IMR-90 (cell line): ENCODE measurements at regions not wholly inside any gene's neighbourhood (a gene's known extent, or its start where the extent isn't known, plus 50 kb on each side); places are given as distances from the start of the nearest gene placed in this dataset.

Experiments
- ATAC-seq: fragments of 200-7000 bp; cut with Tn5 transposase; 2 replicates; pipeline ENCODE4 v1.9.1; 2020; ENCODE audit warnings: low read depth, mild to moderate bottlenecking, moderate library complexity
- BruUV-seq: library from RNA; stranded (reverse); fragments of 400-500 nt; replicated peaks from 2 replicates; lab custom pipeline; 2021; lab: Mats Ljungman, UMichigan
- CTCF ChIA-PET: fragments of 300-600 bp; formaldehyde crosslinking; extraction: SDS; loops from one replicate; lab custom pipeline; 2021; ENCODE audit warnings: antibody characterized with exemption; lab: Yijun Ruan, JAX
- POLR2A ChIA-PET: fragments of 300-600 bp; sonication (Branson Sonifier 250); formaldehyde crosslinking; loops from one replicate; lab custom pipeline; 2022; ENCODE audit warnings: antibody characterized with exemption; ENCODE audit not compliant: unreplicated experiment; lab: Charles Lee
- DNase-seq: peaks from one replicate; pipeline ENCODE4 v3.0.0; 2013
- H2AFZ ChIP-seq: replicated peaks from 2 replicates; pipeline ENCODE3; 2013; ENCODE audit warnings: low read length, mild to moderate bottlenecking; ENCODE audit not compliant: poor library complexity
- H2AK5ac ChIP-seq: 2 replicates; pipeline ENCODE4 v1.6.1; 2013; ENCODE audit warnings: low read depth, low read length, inconsistent platforms
- H2AK9ac ChIP-seq: replicated peaks from 2 replicates; pipeline ENCODE3; 2013; ENCODE audit warnings: mild to moderate bottlenecking, low read depth, low read length, moderate library complexity; ENCODE audit not compliant: poor library complexity
- H2BK120ac ChIP-seq: 2 replicates; pipeline ENCODE4 v1.6.1; 2013; ENCODE audit warnings: low read depth, low read length, inconsistent platforms
- H2BK15ac ChIP-seq: 3 replicates; pipeline ENCODE4 v1.6.1; 2013; ENCODE audit warnings: low read depth, low read length, inconsistent platforms
- H2BK20ac ChIP-seq: 2 replicates; pipeline ENCODE4 v1.6.1; 2013; ENCODE audit warnings: low read depth, mild to moderate bottlenecking, inconsistent platforms, low read length, moderate library complexity
- H2BK5ac ChIP-seq: 2 replicates; pipeline ENCODE4 v1.6.1; 2013; ENCODE audit warnings: mild to moderate bottlenecking, low read depth, low read length, inconsistent platforms; ENCODE audit not compliant: poor library complexity, severe bottlenecking
- H3K14ac ChIP-seq: replicated peaks from 2 replicates; pipeline ENCODE4 v1.6.1; 2013; ENCODE audit warnings: low read depth, low read length, inconsistent platforms
- H3K18ac ChIP-seq: 2 replicates; pipeline ENCODE4 v1.6.1; 2013; ENCODE audit warnings: low read depth, low read length, control low read depth
- H3K23ac ChIP-seq: 2 replicates; pipeline ENCODE4 v1.6.1; 2013; ENCODE audit warnings: low read depth, low read length, inconsistent platforms
- H3K27ac ChIP-seq: 2 replicates; pipeline ENCODE4 v1.5.1; 2013; ENCODE audit warnings: mild to moderate bottlenecking, control low read depth, low read length; ENCODE audit not compliant: insufficient read depth
- H3K27me3 ChIP-seq: 2 replicates; pipeline ENCODE4 v1.6.1; 2013; ENCODE audit warnings: low read length; ENCODE audit not compliant: control insufficient read depth, insufficient read depth
- H3K36me3 ChIP-seq: 2 replicates; pipeline ENCODE4 v1.6.1; 2013; ENCODE audit warnings: low read length, mixed read lengths; ENCODE audit not compliant: control insufficient read depth, insufficient read depth
- H3K4ac ChIP-seq: 2 replicates; pipeline ENCODE4 v1.6.1; 2013; ENCODE audit warnings: low read depth, low read length, inconsistent platforms
- H3K4me1 ChIP-seq: 2 replicates; pipeline ENCODE4 v1.6.1; 2013; ENCODE audit warnings: low read length, mixed read lengths; ENCODE audit not compliant: control insufficient read depth, insufficient read depth
- H3K4me2 ChIP-seq: 2 replicates; pipeline ENCODE4 v1.6.1; 2013; ENCODE audit warnings: low read depth, mild to moderate bottlenecking, control low read depth, low read length, moderate library complexity
- H3K4me3 ChIP-seq: 2 replicates; pipeline ENCODE4 v1.5.1; 2013; ENCODE audit warnings: low read depth, mild to moderate bottlenecking, control low read depth, low read length, moderate library complexity; ENCODE audit not compliant: insufficient read depth
- H3K56ac ChIP-seq: 2 replicates; pipeline ENCODE4 v1.6.1; 2013; ENCODE audit warnings: low read length, inconsistent platforms; ENCODE audit not compliant: insufficient read depth; ENCODE audit errors: extremely low read depth
- H3K79me1 ChIP-seq, 2 experiments: 2 replicates each; pipeline ENCODE4 v1.6.1; 2013; ENCODE audit warnings: low read length in 2 of 2, inconsistent platforms in 1 of 2, low read depth in 1 of 2
- H3K9ac ChIP-seq: 2 replicates; pipeline ENCODE4 v1.6.1; 2013; ENCODE audit warnings: low read depth, low read length, control low read depth
- H3K9me1 ChIP-seq: 2 replicates; pipeline ENCODE4 v1.6.1; 2013; ENCODE audit warnings: low read length, inconsistent platforms; ENCODE audit not compliant: insufficient read depth
- H3K9me3 ChIP-seq: 2 replicates; pipeline ENCODE4 v1.6.1; 2013; ENCODE audit warnings: low read length; ENCODE audit not compliant: control insufficient read depth, insufficient read depth
- H4K20me1 ChIP-seq: 2 replicates; pipeline ENCODE4 v1.6.1; 2013; ENCODE audit warnings: low read length, inconsistent platforms; ENCODE audit not compliant: insufficient read depth
- H4K5ac ChIP-seq: 2 replicates; pipeline ENCODE4 v1.6.1; 2013; ENCODE audit warnings: mild to moderate bottlenecking, low read depth, low read length, control low read depth
- H4K8ac ChIP-seq, 2 experiments: 2 replicates each; pipeline ENCODE4 v1.6.1; 2013; ENCODE audit warnings: low read depth in 2 of 2, low read length in 2 of 2, control low read depth in 1 of 2, inconsistent platforms in 1 of 2
- H4K91ac ChIP-seq: 2 replicates; pipeline ENCODE4 v1.6.1; 2013; ENCODE audit warnings: low read depth, low read length, inconsistent platforms; ENCODE audit not compliant: insufficient read depth
- BHLHE40 ChIP-seq: fragments of 150-350 bp; IDR thresholded peaks from 2 replicates; pipeline ENCODE4 v1.6.1; 2016; ENCODE audit warnings: mild to moderate bottlenecking, low read depth, low read length
- CEBPB ChIP-seq: IDR thresholded peaks from 2 replicates; pipeline ENCODE4 v1.6.1; 2012; ENCODE audit warnings: low read depth, low read length, improper control_type of control experiment
- FOS ChIP-seq: fragments of 150-350 bp; IDR thresholded peaks from 2 replicates; pipeline ENCODE4 v1.6.1; 2016; ENCODE audit warnings: low read depth, low read length
- MAZ ChIP-seq: IDR thresholded peaks from 2 replicates; pipeline ENCODE4 v1.6.1; 2012; ENCODE audit warnings: low read depth, mild to moderate bottlenecking, low read length, improper control_type of control experiment, moderate library complexity, borderline replicate concordance
- MXI1 ChIP-seq: IDR thresholded peaks from 2 replicates; pipeline ENCODE4 v1.6.1; 2012; ENCODE audit warnings: low read depth, mild to moderate bottlenecking, low read length, moderate library complexity, borderline replicate concordance
- POLR2A ChIP-seq: IDR thresholded peaks from 2 replicates; pipeline ENCODE4 v1.6.1; 2012; ENCODE audit warnings: mild to moderate bottlenecking, low read depth, low read length
- RCOR1 ChIP-seq: IDR thresholded peaks from 2 replicates; pipeline ENCODE4 v1.6.1; 2012; ENCODE audit warnings: mild to moderate bottlenecking, low read length, improper control_type of control experiment; ENCODE audit not compliant: insufficient replicate concordance
- RFX5 ChIP-seq: IDR thresholded peaks from 2 replicates; pipeline ENCODE4 v1.8.0; 2012; ENCODE audit warnings: low read depth, mild to moderate bottlenecking, low read length, moderate library complexity
- SMC3 ChIP-seq: fragments of 150-350 bp; IDR thresholded peaks from 2 replicates; pipeline ENCODE4 v1.6.1; 2016; ENCODE audit warnings: low read depth, mild to moderate bottlenecking, antibody characterized with exemption, low read length, moderate library complexity
- WGBS, 2 experiments: methylation state at CpG; one replicate each; pipeline versions ENCODE4 v1.1.5 to v1.1.7; 2013; ENCODE audit warnings: missing lambda C conversion rate in 2 of 2; ENCODE audit not compliant: insufficient read length in 1 of 2; ENCODE audit errors: extremely low coverage in 2 of 2; 5-methylcytosine and 5-hydroxymethylcytosine counted together
- dilution Hi-C: fragments of 300-500 bp; cut with HindIII; formaldehyde crosslinking; loops from one replicate; pipeline ENCODE4 v1.14.3; 2018; ENCODE audit warnings: low sequenced_read_pairs; ENCODE audit not compliant: unreplicated experiment
- in situ Hi-C: fragments of 300-500 bp; cut with MboI; formaldehyde crosslinking; loops from 3 replicates; pipeline ENCODE4 v1.14.3; 2019; ENCODE audit warnings: low sequenced_read_pairs, inconsistent platforms, mixed read lengths
- intact Hi-C: fragments of 100-400 bp; cut with micrococcal nuclease; formaldehyde crosslinking; loops from 2 replicates; pipeline ENCODE4 v1.10.0; 2022
- TF ChIP-seq, protein P1 (sequence below): conservative IDR thresholded peaks from 2 replicates; pipeline ENCODE4 v1.5.1; 2012; ENCODE audit warnings: mild to moderate bottlenecking, low read depth, low read length, improper control_type of control experiment
- TF ChIP-seq, protein P2 (sequence below): fragments of 150-350 bp; IDR thresholded peaks from 2 replicates; pipeline ENCODE4 v1.6.1; 2017; ENCODE audit warnings: mild to moderate bottlenecking, antibody characterized with exemption, low read length, low read depth

DNA sequence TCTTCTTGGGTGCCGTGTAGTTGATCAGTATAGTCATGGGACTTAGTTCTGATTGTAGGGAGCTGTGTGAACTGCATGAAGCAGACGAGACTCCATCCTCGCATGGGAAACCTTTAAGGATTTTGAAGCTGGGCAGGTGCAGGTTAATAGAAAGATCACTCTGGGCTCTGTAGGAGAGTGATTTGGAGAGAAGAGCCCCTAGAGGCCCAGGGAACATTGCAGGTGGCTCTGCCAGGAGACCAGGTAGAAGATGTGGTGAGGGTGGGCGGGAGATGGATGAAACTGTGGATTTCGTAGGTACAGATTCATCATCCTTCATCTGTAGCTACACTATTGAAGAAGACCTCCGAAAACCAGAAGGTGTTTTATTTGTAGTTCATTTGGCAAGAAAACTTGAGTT, 53.3 kb downstream of the UTRN start:
- Histone ChIP-seq H2AK9ac (no peak overlapping the region), H2BK120ac (no peak overlapping the region), H3K79me1 (peaks cover 25 to 72% of the 10 kb centered on the region in 2 experiments), H3K4me2 (no peak overlapping the region), H4K91ac (no peak overlapping the region), H3K9ac (no peak overlapping the region), H3K4me1 (0 out of 2 replicates have a peak, but pooled peaks cover 5% of the 10 kb centered on the region), H2BK15ac (no peak overlapping the region), H4K20me1 (peaks cover 9% of the 10 kb centered on the region; the same call in 1 of the 2 replicates), H3K4ac (no peak overlapping the region), H3K36me3 (no peaks in the 10 kb centered on the region), H3K14ac (no peak overlapping the region), H4K8ac (no peak overlapping the region), H2AK5ac (no peak overlapping the region), H3K4me3 (no peak overlapping the region), H3K56ac (no peak overlapping the region), H3K27ac (no peak overlapping the region), H2AFZ (no peak overlapping the region), H3K27me3 (no peaks in the 10 kb centered on the region), H3K9me3 (no peaks in the 10 kb centered on the region), H2BK20ac (no peak overlapping the region), H4K5ac (no peak overlapping the region), H3K18ac (no peak overlapping the region), H3K23ac (no peak overlapping the region), H3K9me1 (peaks cover 18% of the 10 kb centered on the region), H2BK5ac (no peak overlapping the region)
- ATAC-seq (no peak), DNase-seq (no peak)
- in situ Hi-C loops (no loop called here), dilution Hi-C loops (no loop called here), intact Hi-C loops (no loop called here)
- ChIA-PET CTCF (no interaction called here), POLR2A (no interaction called here)
- 93% methylated on average over 3 of the region's 6 CpGs; no CpG with 5 or more reads in 1 of the 2 experiments for WGBS, 2 experiments
- no TSS peak for BruUV-seq
- TF ChIP-seq, protein P1, sequence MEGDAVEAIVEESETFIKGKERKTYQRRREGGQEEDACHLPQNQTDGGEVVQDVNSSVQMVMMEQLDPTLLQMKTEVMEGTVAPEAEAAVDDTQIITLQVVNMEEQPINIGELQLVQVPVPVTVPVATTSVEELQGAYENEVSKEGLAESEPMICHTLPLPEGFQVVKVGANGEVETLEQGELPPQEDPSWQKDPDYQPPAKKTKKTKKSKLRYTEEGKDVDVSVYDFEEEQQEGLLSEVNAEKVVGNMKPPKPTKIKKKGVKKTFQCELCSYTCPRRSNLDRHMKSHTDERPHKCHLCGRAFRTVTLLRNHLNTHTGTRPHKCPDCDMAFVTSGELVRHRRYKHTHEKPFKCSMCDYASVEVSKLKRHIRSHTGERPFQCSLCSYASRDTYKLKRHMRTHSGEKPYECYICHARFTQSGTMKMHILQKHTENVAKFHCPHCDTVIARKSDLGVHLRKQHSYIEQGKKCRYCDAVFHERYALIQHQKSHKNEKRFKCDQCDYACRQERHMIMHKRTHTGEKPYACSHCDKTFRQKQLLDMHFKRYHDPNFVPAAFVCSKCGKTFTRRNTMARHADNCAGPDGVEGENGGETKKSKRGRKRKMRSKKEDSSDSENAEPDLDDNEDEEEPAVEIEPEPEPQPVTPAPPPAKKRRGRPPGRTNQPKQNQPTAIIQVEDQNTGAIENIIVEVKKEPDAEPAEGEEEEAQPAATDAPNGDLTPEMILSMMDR, result no peak
- no peak for TF ChIP-seq RFX5
- TF ChIP-seq, protein P2, sequence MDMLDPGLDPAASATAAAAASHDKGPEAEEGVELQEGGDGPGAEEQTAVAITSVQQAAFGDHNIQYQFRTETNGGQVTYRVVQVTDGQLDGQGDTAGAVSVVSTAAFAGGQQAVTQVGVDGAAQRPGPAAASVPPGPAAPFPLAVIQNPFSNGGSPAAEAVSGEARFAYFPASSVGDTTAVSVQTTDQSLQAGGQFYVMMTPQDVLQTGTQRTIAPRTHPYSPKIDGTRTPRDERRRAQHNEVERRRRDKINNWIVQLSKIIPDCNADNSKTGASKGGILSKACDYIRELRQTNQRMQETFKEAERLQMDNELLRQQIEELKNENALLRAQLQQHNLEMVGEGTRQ, result no peak
- TF ChIP-seq POLR2A, result no peak
- TF ChIP-seq FOS, result no peak
- no peak for TF ChIP-seq MXI1
- no peak for TF ChIP-seq SMC3
- no peak for TF ChIP-seq MAZ
- TF ChIP-seq BHLHE40, result no peak
- no peak for TF ChIP-seq CEBPB
- TF ChIP-seq RCOR1, result no peak
